SK-N-SH (cell line): ENCODE measurements at regions not wholly inside any gene's neighbourhood (a gene's known extent, or its start where the extent isn't known, plus 50 kb on each side); places are given as distances from the start of the nearest gene placed in this dataset.

ENCODE experiments used
- CTCF ChIA-PET: fragments of 300-600, 350-600 bp; formaldehyde crosslinking; extraction: SDS; loops from one replicate; lab custom pipeline; 2021; lab: Yijun Ruan, JAX
- POLR2A ChIA-PET: fragments of 350-600 bp; sonication (Branson Sonifier 250); formaldehyde crosslinking; extraction: SDS; loops from one replicate; lab custom pipeline; 2020; ENCODE audit warnings: antibody characterized with exemption, inconsistent platforms; lab: Yijun Ruan, JAX
- DNase-seq: peaks from one replicate; pipeline ENCODE4 v3.0.0; 2012
- H2AFZ ChIP-seq: fragments of 200-600 bp; sonication (generic); 2 replicates; pipeline ENCODE4 v1.8.1; 2016; ENCODE audit warnings: antibody characterized with exemption, mild to moderate bottlenecking, low read depth
- H3F3A ChIP-seq: fragments of 200-600 bp; sonication (generic); replicated peaks from 2 replicates; pipeline ENCODE3; 2016; ENCODE audit warnings: antibody characterized with exemption, mild to moderate bottlenecking; ENCODE audit not compliant: insufficient read depth
- H3K27ac ChIP-seq, 2 experiments: fragments of 200-500 bp in 1 of 2; fragments of 200-600 bp in 1 of 2; sonication (Bioruptor generic) in 1 of 2; sonication (generic), shearing (Covaris generic) in 1 of 2; 2 replicates each; pipeline versions ENCODE4 v1.5.1 to v1.6.1; 2014 to 2016; ENCODE audit warnings: low read depth in 2 of 2, inconsistent platforms in 1 of 2, low read length in 1 of 2, mild to moderate bottlenecking in 1 of 2, mixed read lengths in 1 of 2
- H3K27me3 ChIP-seq: fragments of 200-600 bp; sonication (generic), shearing (Covaris generic); 2 replicates; pipeline ENCODE4 v1.6.1; 2016; ENCODE audit warnings: mixed run types; ENCODE audit not compliant: insufficient read depth
- H3K36me3 ChIP-seq, 2 experiments: fragments of 200-500 bp in 1 of 2; fragments of 200-600 bp in 1 of 2; sonication (Bioruptor generic) in 1 of 2; sonication (generic) in 1 of 2; replicated peaks in 1 of 2; 2 replicates each; pipeline versions ENCODE3 to v1.5.1; 2014 to 2016; ENCODE audit warnings: low read length in 1 of 2, mild to moderate bottlenecking in 1 of 2; ENCODE audit not compliant: insufficient read depth in 2 of 2, control insufficient read depth in 1 of 2
- H3K4me1 ChIP-seq, 2 experiments: fragments of 200-500 bp in 1 of 2; fragments of 200-600 bp in 1 of 2; sonication (Bioruptor generic) in 1 of 2; sonication (generic), shearing (Covaris generic) in 1 of 2; 2 replicates each; pipeline versions ENCODE4 v1.5.1 to v1.6.1; 2014 to 2016; ENCODE audit warnings: low read depth in 1 of 2, low read length in 1 of 2, mixed run types in 1 of 2; ENCODE audit not compliant: insufficient read depth in 2 of 2, control insufficient read depth in 1 of 2
- H3K4me2 ChIP-seq: fragments of 200-600 bp; sonication (generic), shearing (Covaris generic); 2 replicates; pipeline ENCODE4 v1.6.1; 2017; ENCODE audit warnings: mixed run types
- H3K4me3 ChIP-seq, 2 experiments: fragments of 200-500 bp in 1 of 2; fragments of 200-600 bp in 1 of 2; sonication (Bioruptor generic) in 1 of 2; sonication (generic), shearing (Covaris generic) in 1 of 2; 2 replicates each; pipeline versions ENCODE4 v1.5.1 to v1.8.1; 2014 to 2016; ENCODE audit warnings: low read depth in 2 of 2, inconsistent platforms in 1 of 2, low read length in 1 of 2, mild to moderate bottlenecking in 1 of 2, mixed read lengths in 1 of 2, moderate library complexity in 1 of 2
- H3K79me2 ChIP-seq: fragments of 200-600 bp; sonication (generic); 2 replicates; pipeline ENCODE4 v1.8.1; 2017; ENCODE audit warnings: mild to moderate bottlenecking; ENCODE audit not compliant: insufficient read depth
- H3K9ac ChIP-seq: fragments of 200-600 bp; sonication (generic); 2 replicates; pipeline ENCODE4 v1.6.1; 2017; ENCODE audit warnings: mixed run types
- H3K9me2 ChIP-seq: fragments of 200-600 bp; sonication (generic); 2 replicates; pipeline ENCODE4 v1.6.1; 2017; ENCODE audit warnings: mixed run types
- H3K9me3 ChIP-seq: fragments of 200-600 bp; sonication (generic); 2 replicates; pipeline ENCODE4 v1.6.1; 2017; ENCODE audit warnings: mixed run types, mild to moderate bottlenecking, moderate library complexity
- H4K20me1 ChIP-seq: fragments of 200-600 bp; sonication (generic); 2 replicates; pipeline ENCODE4 v1.6.1; 2017; ENCODE audit warnings: mild to moderate bottlenecking, mixed run types; ENCODE audit not compliant: insufficient read depth
- CHD2 ChIP-seq: fragments of 150-350 bp; IDR thresholded peaks from 2 replicates; pipeline ENCODE4 v1.6.1; 2018; ENCODE audit warnings: low read length; ENCODE audit not compliant: partially characterized antibody
- CTCF ChIP-seq: fragments of 200-600 bp; sonication (generic); IDR thresholded peaks from 2 replicates; pipeline ENCODE4 v1.6.1; 2017; ENCODE audit warnings: antibody characterized with exemption, mild to moderate bottlenecking, moderate library complexity
- MXI1 ChIP-seq: IDR thresholded peaks from 2 replicates; pipeline ENCODE4 v1.6.1; 2012; ENCODE audit warnings: mild to moderate bottlenecking, low read depth, low read length, improper control_type of control experiment
- NFIC ChIP-seq: IDR thresholded peaks from 2 replicates; pipeline ENCODE4 v1.4.0; 2012; ENCODE audit warnings: borderline replicate concordance
- NRF1 ChIP-seq: IDR thresholded peaks from 2 replicates; pipeline ENCODE4 v1.6.1; 2012; ENCODE audit warnings: low read depth, mild to moderate bottlenecking, low read length
- POLR2AphosphoS5 ChIP-seq: IDR thresholded peaks from 2 replicates; pipeline ENCODE4 v1.6.1; 2012; ENCODE audit warnings: low read depth, low read length
- RAD21 ChIP-seq: IDR thresholded peaks from 2 replicates; pipeline ENCODE4 v1.6.1; 2012; ENCODE audit warnings: mild to moderate bottlenecking, low read length
- RCOR1 ChIP-seq: fragments of 150-350 bp; IDR thresholded peaks from 2 replicates; pipeline ENCODE4 v1.6.1; 2017; ENCODE audit warnings: antibody characterized with exemption, low read length
- REST ChIP-seq: IDR thresholded peaks from 2 replicates; pipeline ENCODE4 v1.6.1; 2012; ENCODE audit warnings: mild to moderate bottlenecking, low read depth, low read length, moderate library complexity
- SIN3A ChIP-seq: IDR thresholded peaks from 2 replicates; pipeline ENCODE4 v1.6.1; 2012; ENCODE audit warnings: low read depth, mild to moderate bottlenecking, low read length, moderate library complexity, borderline replicate concordance
- TAF1 ChIP-seq: IDR thresholded peaks from 2 replicates; pipeline ENCODE4 v1.6.1; 2012; ENCODE audit warnings: low read depth, mild to moderate bottlenecking, low read length, moderate library complexity, borderline replicate concordance
- TCF12 ChIP-seq: IDR thresholded peaks from 2 replicates; pipeline ENCODE4 v1.4.0; 2012
- USF1 ChIP-seq: IDR thresholded peaks from 2 replicates; pipeline ENCODE4 v1.4.0; 2012; ENCODE audit warnings: low read depth, borderline replicate concordance
- YY1 ChIP-seq: IDR thresholded peaks from 2 replicates; pipeline ENCODE4 v1.4.0; 2012; ENCODE audit warnings: low read depth, mild to moderate bottlenecking
- ZBTB33 ChIP-seq: IDR thresholded peaks from 2 replicates; pipeline ENCODE4 v1.4.0; 2012; ENCODE audit warnings: low read depth, borderline replicate concordance
- WGBS: methylation state at CpG from one replicate; pipeline ENCODE4 v1.1.6; 2017; ENCODE audit warnings: low lambda C conversion rate; 5-methylcytosine and 5-hydroxymethylcytosine counted together

- Histone ChIP-seq H3K4me2 (peak overlapping the region; percentile 94), H3K9me3 (no peaks in the 10 kb centered on the region), H3K36me3 (no peaks in the 10 kb centered on the region), H3F3A (peaks cover 6% of the 10 kb centered on the region), H3K9me2 (no peaks in the 10 kb centered on the region), H4K20me1 (peaks cover 7% of the 10 kb centered on the region), H3K9ac (peak overlapping the region; percentile 79), H2AFZ (peak overlapping the region; percentile 71), H3K27ac (peak overlapping the region; percentile 66; a peak in 2 of 4 replicates), H3K27me3 (no peaks in the 10 kb centered on the region), H3K4me1 (peaks cover 4 to 14% of the 10 kb centered on the region in 2 experiments; a peak in 1 of 4 replicates), H3K4me3 (peak overlapping the region; percentile 67 to 85), H3K79me2 (peaks cover 49% of the 10 kb centered on the region)
- peak; percentile 42; the same call in 1 of the 2 replicates for TF ChIP-seq RCOR1
- peak; percentile 52; the same call in 1 of the 2 replicates for TF ChIP-seq SIN3A
- peak; percentile 53 for TF ChIP-seq MXI1
- TF ChIP-seq YY1 = 0 out of 2 replicates have a peak, but pooled peaks have one; percentile 69
- TF ChIP-seq RAD21 = 0 out of 2 replicates have a peak, but pooled peaks have one; percentile 14
- no peak for TF ChIP-seq USF1
- 0 out of 2 replicates have a peak, but pooled peaks have one; percentile 28 for TF ChIP-seq REST
- TF ChIP-seq ZBTB33 = no peak
- no peak for TF ChIP-seq NFIC
- TF ChIP-seq CTCF = no peak
- no peak for TF ChIP-seq TCF12
- TF ChIP-seq TAF1 = peak; percentile 85; the same call in 1 of the 2 replicates
- TF ChIP-seq CHD2 = peak; percentile 49
- TF ChIP-seq NRF1 = peak; percentile 34
- TF ChIP-seq POLR2AphosphoS5 = peak; percentile 97
- 2% methylated on average over 62 of the region's 71 CpGs for WGBS
- peak; percentile 99 for DNase-seq
- POLR2A ChIA-PET = interaction anchor here (0.6 to 1.0 kb wide), 5 partner anchors 12 to 35 kb away, joined by 3 to 4 read pairs (median 3); no protein-coding TSS in a partner anchor
- CTCF ChIA-PET = interaction anchor here (0.8 to 3.0 kb wide), 8 partner anchors 12 to 598 kb away, joined by 3 to 39 read pairs (median 5); no protein-coding TSS in a partner anchor
These were observed 471.6 kb downstream of the SOX9 start for GRCh38 chr17:72592242-72592966.
